LNCaP clone FGC (cell line): ENCODE measurements at regions not wholly inside any gene's neighbourhood (a gene's known extent, or its start where the extent isn't known, plus 50 kb on each side); places are given as distances from the start of the nearest gene placed in this dataset.
"Not testable (repeated sequence)": the region's sequence is repeated elsewhere in the genome, so short reads cannot be mapped to it uniquely, and the experiment has no call there.

Experiments
- DNase-seq: peaks from one replicate; pipeline ENCODE4 v3.0.0-alpha.2; 2011; ENCODE audit warnings: low read depth
- H3K4me3 ChIP-seq: 2 replicates; pipeline ENCODE4 v1.5.1; 2011; ENCODE audit warnings: mild to moderate bottlenecking, low read depth, low read length, control low read depth
- CTCF ChIP-seq: IDR thresholded peaks from 2 replicates; pipeline ENCODE4 v1.5.1; 2012; ENCODE audit warnings: mild to moderate bottlenecking; ENCODE audit not compliant: control insufficient read depth, insufficient read depth; ENCODE audit errors: extremely low read depth

- no peak overlapping the region for H3K4me3 ChIP-seq
- TF ChIP-seq CTCF: no peak
- DNase-seq: no peak
Measured at GRCh38 chr4:38386654-38387188, 277.3 kb upstream of the KLF3 start.

GRCh38 chr4:38387348-38387747 lies 276.7 kb upstream of the KLF3 start:
- no peak overlapping the region for H3K4me3 ChIP-seq
- DNase-seq: no peak
- no peak for TF ChIP-seq CTCF

GRCh38 chr4:38387819-38388218 lies 276.2 kb upstream of the KLF3 start:
- H3K4me3 ChIP-seq: no peak overlapping the region

GRCh38 chr4:38388907-38389306 lies 275.1 kb upstream of the KLF3 start:
- not testable (repeated sequence) for DNase-seq, H3K4me3 ChIP-seq

More at GRCh38 chr4:38387819-38388218, 276.2 kb upstream of the KLF3 start:
- TF ChIP-seq CTCF: no peak
- DNase-seq: no peak

- TF ChIP-seq CTCF: no peak
- DNase-seq: no peak
- H3K4me3 ChIP-seq: no peak overlapping the region
Measured at GRCh38 chr4:38390969-38391545, 272.9 kb upstream of the KLF3 start.

- TF ChIP-seq CTCF: no peak
- H3K4me3 ChIP-seq: no peak overlapping the region
- no peak for DNase-seq
Measured at GRCh38 chr4:38392223-38392855, 271.7 kb upstream of the KLF3 start.

- no peak for DNase-seq
- TF ChIP-seq CTCF: no peak
- no peak overlapping the region for H3K4me3 ChIP-seq
Measured at GRCh38 chr4:38396091-38396490, 267.9 kb upstream of the KLF3 start.
